ENCODE measurements at regions not wholly inside any gene's neighbourhood (a gene's known extent, or its start where the extent isn't known, plus 50 kb on each side); places are given as distances from the start of the nearest gene placed in this dataset.
A peak's percentile ranks its signal among the peaks of the same experiment; 100 is the strongest.
"Not testable (repeated sequence)": the region's sequence is repeated elsewhere in the genome, so short reads cannot be mapped to it uniquely, and the experiment has no call there.

DNA sequence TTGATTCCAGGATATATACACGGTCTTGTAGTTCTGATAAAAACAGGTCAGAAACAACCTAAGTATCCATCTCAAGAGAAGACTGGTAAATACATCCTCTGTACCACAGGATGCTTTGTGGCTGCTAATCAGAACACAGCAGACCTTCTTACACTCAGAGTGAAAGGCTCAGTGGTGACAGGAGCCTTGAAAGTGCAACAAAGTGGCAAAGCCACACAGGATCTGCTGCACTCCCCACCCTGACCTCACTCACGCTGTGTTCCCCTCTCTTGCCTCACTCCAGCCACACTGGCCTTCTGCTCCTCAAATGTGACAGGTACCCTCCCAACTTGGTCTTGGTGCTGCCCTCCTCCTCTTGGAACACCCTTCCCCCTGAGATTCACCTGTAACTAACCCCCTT, 98.1 kb upstream of the GRIP1 start:
- no peak for DNase-seq

DNA sequence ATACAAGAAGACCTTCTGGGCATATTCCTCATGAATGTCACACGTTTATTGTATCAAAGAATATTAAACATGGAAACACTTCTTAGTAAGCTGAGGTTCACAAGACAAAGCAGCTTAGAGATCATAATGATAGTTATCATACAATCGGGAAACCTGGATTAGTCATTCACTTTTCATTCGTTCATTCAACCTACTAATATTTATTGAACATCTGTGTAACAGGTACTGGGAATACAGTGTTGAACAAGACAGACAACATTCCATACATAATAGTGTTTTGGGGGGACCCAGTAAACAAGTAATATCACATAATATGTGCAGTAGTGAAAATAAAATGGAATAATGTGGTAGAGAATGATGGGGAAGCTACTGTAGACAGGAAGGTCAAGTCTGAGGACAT, 100.6 kb upstream of the GRIP1 start:
- no peak for DNase-seq

DNA sequence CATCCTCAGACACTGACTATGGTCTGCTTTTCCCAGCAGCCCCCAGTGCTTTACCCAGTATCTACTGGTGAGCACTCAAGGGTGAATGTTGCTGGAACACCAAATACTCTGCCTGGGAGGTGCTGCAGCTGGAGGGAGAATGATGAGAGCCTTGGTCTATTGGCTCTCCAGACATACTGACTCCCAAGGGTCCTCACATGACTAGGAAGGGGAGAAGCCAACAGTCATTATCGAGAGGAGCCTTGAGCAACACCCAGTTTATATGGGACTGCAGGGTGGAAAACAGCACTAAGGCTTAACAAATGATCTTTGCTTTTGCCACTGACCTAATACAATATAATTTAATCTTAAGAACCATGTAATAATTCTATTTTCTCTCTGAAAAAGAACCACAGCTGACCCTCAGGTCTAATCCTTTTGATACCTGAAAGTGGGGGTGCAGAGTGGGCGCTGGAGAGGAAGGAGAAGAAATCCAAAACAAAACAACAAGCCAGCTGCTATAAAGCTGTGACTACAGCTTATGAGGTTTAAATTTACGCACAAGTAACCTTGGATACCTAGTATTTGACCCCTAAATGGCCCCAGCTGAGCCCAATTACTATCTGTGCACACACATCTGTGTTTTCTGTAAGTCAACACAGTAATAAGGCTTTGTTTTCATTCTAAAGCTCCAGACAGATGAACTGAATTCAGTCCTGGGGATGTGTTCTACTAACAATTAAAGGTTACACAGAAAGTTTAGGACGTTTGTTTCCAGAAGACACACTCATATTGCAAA, 107.8 kb upstream of the GRIP1 start:
- DNase-seq: peak; percentile 19

DNA sequence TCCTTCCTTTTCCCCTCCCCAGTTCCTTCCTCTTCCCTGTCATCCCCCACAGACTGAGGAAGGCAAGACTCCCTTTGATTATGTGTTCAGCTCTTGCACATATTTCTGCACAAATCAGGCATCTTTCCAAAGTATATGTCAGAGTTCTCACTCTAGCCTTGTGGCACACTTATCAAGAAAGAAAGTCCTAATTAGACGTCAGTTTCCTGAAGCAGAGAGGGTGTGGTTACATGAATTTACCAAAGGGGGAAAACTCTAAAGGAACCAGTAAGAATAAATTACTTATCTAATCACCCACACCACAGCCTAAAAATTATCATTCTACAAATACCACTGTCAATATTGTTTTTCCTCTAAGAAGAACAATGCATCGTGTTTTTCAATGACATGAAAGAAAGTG, 120.7 kb upstream of the GRIP1 start:
- DNase-seq: no peak

DNA sequence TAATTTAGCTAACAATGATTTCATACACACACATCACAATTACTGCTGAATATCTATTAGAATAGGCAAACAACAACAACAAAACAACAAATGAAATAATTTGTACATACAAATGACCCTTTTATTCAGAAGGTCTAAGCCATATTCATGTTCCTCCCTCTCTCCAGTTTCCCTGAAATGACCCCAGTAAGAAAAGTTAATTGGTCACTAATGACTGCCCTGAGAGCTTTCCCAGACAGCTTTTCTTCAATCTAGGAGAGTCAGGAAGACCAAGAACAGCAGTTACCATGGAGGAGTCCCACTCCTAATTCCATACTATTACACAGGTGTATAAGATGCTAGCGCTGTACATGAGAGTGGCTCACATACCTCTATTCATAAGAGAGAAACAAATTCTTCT, 121.2 kb upstream of the GRIP1 start:
- no peak for DNase-seq

DNA sequence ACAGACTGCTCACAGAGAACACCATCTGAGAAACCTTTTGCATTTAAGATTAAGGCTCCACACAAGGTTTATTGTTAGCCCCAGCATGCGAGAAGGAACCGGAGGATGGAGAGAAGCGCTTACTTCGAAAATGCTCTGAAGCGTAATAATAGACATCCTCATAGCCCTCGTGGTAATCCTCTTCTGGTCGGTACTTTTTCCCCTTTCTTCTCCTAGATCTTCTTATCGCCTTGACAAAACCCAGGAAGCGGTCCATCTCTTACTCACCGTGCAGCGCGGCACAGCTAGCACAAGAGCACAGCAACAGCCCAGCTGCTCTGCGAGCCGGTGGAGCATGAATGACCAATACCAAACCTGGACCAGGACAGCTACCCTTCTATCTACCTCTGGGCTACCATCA, 125.1 kb upstream of the GRIP1 start:
- no peak for DNase-seq

DNA sequence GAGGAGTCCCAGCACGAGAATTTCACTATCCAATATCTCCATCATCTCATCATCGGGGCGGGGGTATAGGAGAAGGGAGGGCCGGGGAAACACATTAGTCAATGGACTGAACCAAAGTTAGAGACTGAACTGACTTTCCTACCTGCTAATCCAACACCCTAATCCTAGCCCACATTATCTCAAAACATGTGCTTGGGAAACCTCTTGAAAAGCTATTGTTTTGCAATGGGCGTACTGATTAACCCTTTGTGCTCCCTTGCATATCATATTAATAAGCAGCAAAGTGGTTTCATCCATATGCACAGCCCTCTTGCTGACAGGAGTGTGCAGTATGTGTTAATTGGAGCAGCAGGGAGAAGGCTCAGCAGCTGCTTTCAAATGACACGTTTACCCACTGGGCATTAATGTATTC, 125.7 kb upstream of the GRIP1 start:
- DNase-seq: peak; percentile 9

DNA sequence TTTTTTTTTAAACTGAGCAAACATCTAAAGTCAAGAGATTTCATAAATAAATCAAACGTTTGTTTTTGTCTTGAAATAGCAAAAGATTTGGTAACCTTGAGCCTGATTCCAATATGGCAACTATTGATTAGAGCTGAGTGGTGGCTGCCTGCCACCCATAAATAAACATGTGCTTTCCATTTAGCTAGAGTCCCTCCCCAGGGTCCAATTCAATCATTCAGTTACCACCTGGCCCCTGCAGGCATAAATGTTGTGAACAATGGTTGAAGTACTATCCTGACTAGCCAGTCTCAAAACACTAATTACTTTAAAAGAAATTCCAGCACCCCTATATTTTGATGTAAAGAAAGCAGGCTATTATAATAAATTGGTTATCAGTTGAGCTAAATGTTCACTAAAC, 129.7 kb upstream of the GRIP1 start:
- no peak for DNase-seq

DNA sequence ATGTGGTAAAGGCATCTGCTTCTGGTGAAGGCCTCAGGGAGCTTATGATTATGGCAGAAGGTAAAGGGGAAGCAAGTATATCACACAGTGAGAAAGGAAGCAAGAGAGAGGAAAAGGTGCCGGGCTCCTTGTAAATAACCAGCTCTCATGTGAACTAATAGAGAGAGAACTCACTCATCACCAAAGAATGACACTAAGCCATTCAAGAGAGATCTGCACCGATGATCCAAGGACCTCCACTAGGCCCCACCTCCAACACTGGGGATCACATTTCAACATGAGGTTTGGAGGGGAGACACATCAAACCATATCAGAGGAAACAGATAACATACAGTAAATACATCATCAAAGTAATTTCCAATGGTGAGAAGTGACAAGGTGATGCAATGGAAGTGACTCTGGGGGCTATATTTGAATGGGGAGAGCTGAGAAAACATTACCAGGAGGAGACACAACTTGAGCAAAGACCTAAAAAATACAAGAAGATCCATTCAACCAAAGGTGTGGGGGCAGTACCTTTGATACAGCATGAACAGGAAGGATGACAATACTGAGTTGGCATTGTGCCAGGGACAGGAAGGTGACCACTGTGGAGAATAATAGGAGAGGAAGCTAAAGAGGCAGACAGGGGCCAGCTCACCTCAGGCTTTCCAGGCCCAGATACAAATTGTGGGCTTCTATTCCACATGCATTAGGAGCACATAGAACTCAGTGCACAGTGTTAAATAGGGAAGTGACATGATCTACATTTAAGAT, 134.4 kb upstream of the GRIP1 start:
- peak; percentile 85 for DNase-seq

DNA sequence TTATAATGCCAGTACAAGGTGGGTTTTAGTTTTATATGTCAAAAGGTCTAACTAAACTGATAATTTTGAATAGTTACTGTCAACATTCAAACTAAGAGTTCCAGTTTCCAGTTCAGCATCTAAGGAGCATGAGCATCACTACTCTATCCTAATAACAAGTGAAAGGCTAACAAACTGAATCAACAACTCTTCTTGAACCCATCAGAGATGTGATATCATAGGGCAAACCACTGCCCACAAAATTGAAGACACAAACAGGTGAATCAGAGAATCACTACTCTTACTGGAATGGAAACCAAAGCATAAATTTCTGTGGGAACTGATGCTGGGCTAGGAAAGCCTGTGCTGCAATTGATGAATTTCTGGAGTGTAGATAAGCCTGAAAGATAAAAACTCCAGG, 140.7 kb upstream of the GRIP1 start:
- no peak for DNase-seq

DNA sequence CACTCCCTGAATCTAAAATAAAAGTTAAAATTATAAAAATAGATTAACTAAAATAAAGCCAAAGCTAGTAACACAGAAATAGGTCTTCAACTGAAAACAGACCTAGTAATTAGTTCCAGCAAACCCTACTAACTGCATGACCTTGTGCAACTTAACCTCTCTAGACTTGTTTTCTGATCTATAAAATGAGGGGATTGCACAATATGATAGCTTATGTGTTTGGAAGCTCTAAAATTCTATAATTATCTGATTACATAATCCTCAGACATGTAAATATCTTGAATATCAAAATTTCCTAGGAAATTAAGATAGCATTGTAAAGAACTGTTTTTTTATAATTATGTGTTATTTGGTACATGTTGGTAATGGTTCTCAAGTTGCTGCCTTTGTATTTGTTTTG, 144.1 kb upstream of the GRIP1 start:
- no peak for DNase-seq

DNA sequence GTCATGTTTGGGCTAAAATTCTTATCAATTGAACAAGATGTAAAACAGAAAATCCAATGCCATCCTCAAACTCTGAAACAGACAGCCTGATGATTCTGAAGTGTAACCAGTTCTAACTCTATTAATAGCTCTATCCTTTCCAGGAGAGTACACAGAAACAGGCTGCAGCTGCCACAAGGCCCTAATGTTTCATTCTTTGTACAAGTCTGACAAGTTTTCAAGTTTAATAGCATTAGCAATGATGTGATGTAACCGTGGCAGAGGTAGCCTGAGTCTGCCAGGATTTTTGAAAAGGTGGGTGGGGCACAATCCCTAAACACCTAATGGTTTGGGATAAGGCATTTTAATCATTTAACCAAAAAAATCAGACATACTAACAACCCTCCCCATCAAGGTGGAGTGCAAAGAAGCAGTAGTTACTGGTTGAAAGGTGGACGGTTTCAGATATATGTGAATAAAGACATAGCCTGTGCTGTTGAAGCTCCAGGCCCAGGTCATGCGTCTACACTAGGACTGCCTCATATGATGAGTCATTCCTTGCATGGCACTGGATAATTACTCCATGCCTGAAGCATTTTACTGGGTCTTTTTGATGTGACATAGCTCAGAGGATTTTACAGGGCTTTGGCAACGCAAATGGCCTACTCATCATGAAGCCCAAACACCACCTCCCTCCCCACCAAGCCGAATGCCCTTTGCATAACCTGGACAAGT, 145.1 kb upstream of the GRIP1 start:
- DNase-seq: peak; percentile 71

DNA sequence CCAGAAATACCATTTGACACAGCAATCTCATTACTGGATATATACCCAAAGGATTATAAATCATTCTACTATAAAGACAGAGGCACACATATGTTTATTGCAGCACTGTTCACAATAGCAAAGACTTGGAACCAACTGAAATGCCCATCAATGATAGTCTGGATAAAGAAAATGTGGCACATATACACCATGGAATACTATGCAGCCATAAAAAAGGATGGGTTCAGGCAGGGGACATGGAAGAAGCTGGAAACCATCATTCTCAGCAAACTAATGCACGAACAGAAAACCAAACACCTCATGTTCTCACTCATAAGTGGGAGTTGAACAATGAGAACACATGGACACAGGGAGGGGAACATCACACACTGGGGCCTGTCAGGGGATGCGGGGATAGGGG, 147.0 kb upstream of the GRIP1 start:
- DNase-seq: not testable (repeated sequence)

DNA sequence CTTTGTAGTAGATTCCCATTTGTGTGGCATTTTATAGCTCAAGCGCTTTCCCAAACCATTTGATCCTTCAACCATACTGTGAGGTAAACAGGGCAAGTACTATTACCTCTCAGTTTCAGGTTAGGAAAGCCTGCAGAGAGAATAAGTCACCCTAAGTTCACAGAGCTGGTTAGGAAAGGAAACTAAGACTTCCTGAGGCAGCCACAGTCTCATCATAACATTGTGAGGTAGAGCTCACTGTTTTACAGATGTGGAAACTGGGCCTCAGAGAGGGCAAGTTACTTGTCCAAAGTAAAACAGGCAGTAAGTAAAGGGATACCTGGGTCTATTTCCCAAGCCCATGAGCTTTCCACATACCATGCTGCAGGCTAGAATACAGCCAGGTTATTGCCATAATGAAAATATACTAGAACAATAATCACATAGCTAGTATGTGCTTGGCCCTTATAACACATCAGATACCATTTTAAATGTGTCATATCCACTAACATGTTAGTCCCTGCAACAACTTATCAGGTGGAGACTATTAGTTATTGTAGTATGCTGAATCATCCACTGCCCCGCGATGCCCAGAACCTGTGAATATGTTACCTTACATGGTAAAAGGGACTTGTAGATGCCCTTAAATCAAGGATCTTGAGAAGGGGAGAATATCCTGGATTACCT, 150.9 kb upstream of the GRIP1 start:
- DNase-seq: no peak

DNA sequence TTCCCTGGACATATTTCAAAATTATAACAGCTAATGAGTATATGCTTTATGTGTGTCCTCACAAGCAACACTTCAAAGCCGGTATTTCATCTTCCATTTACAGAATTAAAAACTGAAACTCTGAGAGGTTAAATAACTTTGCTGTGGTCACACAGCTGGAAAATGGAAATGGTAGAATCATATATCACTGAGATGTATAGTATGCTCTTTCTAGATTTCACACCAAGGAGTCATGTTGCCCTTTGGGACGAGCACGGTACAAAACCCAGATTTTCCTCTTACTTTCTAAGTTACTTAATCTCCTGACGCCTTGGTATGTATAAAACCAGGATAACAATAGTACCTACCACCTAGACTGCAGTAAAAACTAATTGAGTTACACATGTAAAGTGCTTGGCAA, 152.6 kb upstream of the GRIP1 start:
- no peak for DNase-seq

DNA sequence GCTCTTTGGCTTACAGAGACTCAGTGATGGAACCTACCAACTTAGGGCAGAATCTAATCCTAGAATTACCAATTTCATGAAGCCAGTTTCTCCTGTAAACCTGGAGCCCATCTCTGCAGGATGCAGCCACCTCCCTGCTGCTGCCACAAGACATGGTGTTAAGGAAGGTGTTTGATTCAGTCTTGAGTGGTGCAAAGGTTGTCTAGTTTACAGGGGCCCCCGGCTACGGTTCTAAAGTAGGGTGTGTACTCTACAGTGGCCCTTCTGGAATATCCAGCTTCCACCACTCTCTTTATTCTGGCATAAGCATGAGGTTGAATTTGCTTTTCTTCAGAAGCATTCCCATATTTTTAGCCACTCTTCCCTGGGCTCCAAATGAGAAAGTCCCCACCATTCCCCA, 154.1 kb upstream of the GRIP1 start:
- no peak for DNase-seq

DNA sequence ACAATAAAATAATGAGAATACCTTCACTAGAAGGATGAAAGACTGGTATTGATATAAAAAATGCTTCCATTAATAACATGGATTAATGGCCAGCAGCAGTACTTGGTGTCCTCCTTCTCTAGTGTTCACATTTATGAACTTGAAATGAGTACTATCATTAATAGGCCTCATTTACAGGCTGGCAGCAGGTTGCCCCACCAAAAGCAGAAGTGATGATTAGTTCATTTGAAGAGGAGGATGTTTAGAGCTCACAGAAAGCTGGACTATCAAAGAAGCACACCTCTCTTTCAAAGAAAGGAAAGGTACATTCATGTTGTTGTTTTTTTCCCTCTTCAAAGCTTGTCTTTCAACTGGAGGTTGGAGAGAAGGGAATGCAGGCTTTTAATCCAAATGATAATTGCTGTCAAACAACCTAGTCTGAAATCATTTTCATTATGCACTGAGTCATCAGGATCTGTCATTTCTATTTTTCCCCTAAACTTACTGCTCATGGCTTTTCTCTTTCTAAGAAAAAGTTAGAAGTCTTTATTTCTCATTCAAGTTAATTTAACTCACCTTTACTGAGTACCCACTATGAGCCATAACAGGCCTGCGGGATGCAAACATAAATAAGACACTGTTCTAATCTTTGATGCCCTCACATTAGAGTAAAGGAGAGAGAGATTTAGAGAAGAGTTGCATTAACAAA, 157.9 kb upstream of the GRIP1 start:
- DNase-seq: no peak

DNA sequence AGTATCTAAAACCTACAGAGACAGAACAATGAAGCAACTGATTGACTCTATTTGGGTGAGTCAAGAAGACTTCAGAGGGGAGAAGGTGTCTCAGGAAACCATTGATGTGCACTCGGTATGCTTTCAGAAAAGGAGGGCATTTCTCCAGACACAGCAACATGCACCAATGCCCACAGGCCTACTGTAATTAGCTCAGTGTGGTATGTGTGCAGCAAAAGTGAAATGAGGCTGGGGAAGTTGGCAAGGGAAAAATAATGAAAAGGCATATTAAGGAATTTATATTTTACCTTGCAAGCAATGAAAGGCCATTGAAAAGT, 158.4 kb upstream of the GRIP1 start:
- no peak for DNase-seq

DNA sequence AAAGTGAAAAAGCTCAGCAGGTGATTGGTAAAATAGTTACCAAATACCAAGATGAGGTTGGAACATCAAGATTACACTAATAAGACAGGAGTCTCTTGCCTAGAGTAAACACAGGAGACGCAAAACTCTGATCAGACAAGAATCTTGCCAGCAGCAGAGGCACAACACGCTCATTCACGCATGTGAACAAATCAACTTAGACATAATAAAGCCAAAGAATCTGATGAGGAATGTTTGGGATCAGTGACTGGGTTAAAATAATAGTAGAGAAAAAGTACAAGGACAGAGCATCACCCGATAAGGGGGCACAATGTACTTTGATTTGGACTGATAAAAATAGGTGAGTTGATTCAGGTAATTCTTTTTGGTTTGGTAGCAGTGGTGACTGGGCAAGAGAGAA, 159.5 kb upstream of the GRIP1 start:
- no peak for DNase-seq

DNA sequence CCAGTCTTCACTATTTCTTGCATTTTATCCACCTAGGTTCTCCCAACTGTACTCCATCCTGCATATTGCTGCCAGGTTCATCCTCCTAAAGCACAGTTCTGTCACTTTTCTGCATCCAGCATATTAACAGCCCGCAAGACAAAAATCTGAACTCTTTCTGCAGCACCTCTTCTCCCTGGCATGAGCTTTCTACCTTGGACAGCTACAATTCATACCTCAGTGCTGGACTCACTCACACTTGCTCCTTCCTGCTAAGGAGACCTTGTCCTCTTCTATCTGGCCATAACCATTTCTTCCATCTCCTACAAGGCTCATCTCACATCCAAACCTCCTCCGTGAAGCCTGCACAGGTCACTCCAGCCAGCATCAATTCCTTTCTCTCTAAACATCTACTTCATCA, 170.1 kb upstream of the GRIP1 start:
- DNase-seq: no peak

DNA sequence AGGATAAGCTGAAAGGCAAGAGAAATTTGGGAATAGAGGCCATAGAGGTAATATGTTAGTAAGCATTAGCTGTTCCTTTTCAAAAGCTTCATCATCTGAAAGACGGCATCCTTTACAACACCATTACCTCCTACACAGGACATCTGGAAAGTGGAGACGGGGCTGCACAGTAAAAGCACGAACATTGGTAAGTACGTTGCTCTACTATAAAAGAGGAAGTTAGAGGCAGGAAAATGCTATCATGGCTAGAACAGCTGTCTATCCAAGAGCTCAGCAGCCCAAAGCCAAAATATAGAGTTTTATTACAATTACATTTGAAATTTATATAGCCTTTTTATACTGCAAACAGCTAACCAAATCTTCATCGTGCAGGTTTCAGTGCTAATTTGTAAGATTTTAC, 172.3 kb upstream of the GRIP1 start:
- DNase-seq: no peak

DNA sequence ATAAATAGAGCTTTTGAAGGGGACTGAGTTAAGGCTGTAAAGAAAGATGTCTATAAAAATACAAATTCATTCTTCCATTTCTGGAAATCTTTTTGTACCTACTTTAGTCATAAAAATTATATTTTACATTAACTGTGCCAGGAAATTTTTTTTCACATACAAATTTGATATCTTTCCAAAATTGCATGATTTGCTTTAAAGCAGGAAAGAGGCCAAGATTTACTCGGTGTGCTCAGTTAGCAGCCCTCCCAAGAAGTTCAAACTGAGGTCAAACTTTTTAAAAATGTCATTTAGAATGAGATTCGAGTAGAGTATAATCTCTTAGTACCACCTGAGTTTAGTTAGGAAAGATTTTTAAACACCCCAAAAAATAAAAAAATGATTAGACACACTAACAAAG, 173.2 kb upstream of the GRIP1 start:
- no peak for DNase-seq

DNA sequence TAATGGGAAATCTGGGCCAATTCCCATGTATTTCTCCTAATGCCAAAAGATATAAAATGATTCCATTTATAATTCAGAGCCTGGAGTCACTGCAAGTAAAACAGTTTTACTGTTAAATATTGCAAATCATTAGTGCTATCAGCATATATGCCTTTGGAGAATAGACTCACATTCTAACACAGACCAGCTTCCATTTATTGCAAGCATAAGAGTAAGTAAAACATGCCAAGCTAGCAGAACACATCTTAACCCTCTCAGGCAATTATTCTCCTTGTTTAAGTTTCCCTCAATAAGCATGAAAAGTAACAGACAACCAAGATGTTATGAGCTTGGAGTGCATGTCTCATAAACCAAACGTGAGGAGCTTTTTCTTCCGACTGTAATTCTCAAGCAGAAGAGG, 173.9 kb upstream of the GRIP1 start:
- no peak for DNase-seq
